Sigmoid colon (tissue), 6 donors: ENCODE measurements at regions not wholly inside any gene's neighbourhood (a gene's known extent, or its start where the extent isn't known, plus 50 kb on each side); places are given as distances from the start of the nearest gene placed in this dataset.

Experiments
- DNase-seq: peaks from one replicate; pipeline ENCODE4 v3.0.0-alpha.2; 2019
- H3K27ac ChIP-seq, 4 donors: fragments of 200-600 bp; sonication (generic); one replicate each; pipeline ENCODE4 v1.5.1; 2016 to 2019; ENCODE audit warnings: mild to moderate bottlenecking in 1 of 4
- H3K27me3 ChIP-seq, 3 donors: fragments of 200-600 bp; sonication (generic); one replicate each; pipeline ENCODE4 v1.5.1; 2019; ENCODE audit warnings: mild to moderate bottlenecking in 1 of 3
- H3K36me3 ChIP-seq, 4 donors: fragments of 200-600 bp; sonication (generic); one replicate each; pipeline ENCODE4 v1.5.1; 2016 to 2019
- H3K4me1 ChIP-seq, 4 donors: fragments of 200-600 bp; sonication (generic); one replicate each; pipeline ENCODE4 v1.5.1; 2017 to 2019
- H3K4me3 ChIP-seq, 4 donors: fragments of 200-600 bp; sonication (generic); one replicate each; pipeline ENCODE4 v1.5.1; 2017 to 2019; ENCODE audit warnings: mild to moderate bottlenecking in 2 of 4, moderate library complexity in 1 of 4
- H3K9me3 ChIP-seq, 4 donors: fragments of 200-600 bp in 3 of 4; sonication (generic) in 3 of 4; one replicate each; pipeline versions ENCODE4 v1.5.1 to v1.6.1; 2013 to 2019
- CTCF ChIP-seq, 4 experiments: fragments of 450-650 bp in 3 of 4; fragments of 200-600 bp in 1 of 4; IDR thresholded peaks; one replicate each; pipeline ENCODE4 v1.5.1; 2016 to 2019; ENCODE audit warnings: antibody characterized with exemption in 4 of 4, mild to moderate bottlenecking in 3 of 4, moderate library complexity in 2 of 4
- EP300 ChIP-seq, 4 donors: sonication (generic); formaldehyde crosslinking; IDR thresholded peaks; one replicate each; pipeline ENCODE4 v1.6.1; 2017; ENCODE audit warnings: antibody characterized with exemption in 4 of 4
- POLR2A ChIP-seq, 2 donors: fragments of 450-650 bp; IDR thresholded peaks; one replicate each; pipeline ENCODE4 v1.6.1; 2016; ENCODE audit warnings: antibody characterized with exemption in 2 of 2, mild to moderate bottlenecking in 2 of 2, moderate library complexity in 2 of 2
- POLR2AphosphoS5 ChIP-seq, 4 donors: sonication (generic); formaldehyde crosslinking; IDR thresholded peaks; one replicate each; pipeline ENCODE4 v1.6.1; 2017; ENCODE audit warnings: antibody characterized with exemption in 4 of 4
- WGBS, 2 donors: extraction: QIAGEN DNeasy Blood & Tissue Kit; methylation state at CpG; one replicate each; pipeline ENCODE4 v1.1.7; 2013; 5-methylcytosine and 5-hydroxymethylcytosine counted together
- intact Hi-C: fragments of 100-400 bp; cut with DNase I; formaldehyde crosslinking; loops from one replicate; pipeline ENCODE4 v1.15.1; 2023
- donor health status: healthy with polysubstance abuse.
- donor health status: healthy.

DNA sequence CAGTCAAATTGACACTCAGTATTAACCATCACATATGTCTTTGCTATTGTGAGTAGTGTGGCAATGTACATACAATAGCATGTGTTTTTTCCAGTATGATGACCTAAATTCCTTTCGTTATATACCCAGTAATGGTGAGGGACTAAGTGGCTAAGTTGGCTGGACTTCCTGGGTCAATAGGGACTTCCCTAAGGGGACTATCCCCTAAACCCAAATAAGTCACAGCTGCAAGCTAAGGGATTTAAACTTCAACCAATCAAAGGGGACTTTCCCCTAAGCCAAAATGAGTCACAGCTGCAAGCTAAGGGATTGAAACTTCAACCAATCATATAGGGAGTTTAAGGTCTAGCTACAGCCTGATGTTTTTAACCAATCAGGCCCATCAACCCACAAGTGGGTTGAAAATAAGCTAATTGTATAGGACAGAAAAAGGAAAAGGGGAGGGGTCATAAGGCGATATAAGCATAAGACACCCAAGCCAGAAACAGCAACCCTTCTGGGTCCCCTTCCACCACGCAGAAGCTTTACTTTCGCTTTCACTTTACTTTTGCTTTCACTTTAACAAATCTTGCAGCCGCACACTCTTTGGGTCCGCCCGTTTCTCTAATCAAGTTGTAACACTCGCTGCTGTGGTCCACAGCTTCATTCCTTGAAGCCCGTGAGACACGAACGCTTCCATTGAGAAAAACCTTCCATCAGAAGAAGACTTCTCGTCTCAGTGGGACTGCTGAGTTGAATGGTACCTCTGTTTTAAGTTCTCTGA lies 404.4 kb downstream of the FLRT2 start:
- intact Hi-C loops = no loop called here
- H3K9me3 ChIP-seq = peaks cover 0 to 11% (median 1%) of the 10 kb centered on the region in 4 donors
- peak; percentile 61 for DNase-seq
- peak overlapping the region; percentile 19 to 38 (median 34) for H3K4me3 ChIP-seq
- H3K36me3 ChIP-seq = no peaks in the 10 kb centered on the region
- peak overlapping the region; percentile 3 to 32 (median 9) for H3K27ac ChIP-seq
- H3K4me1 ChIP-seq = no peaks in the 10 kb centered on the region
- H3K27me3 ChIP-seq = no peaks in the 10 kb centered on the region
- TF ChIP-seq EP300 (IDR thresholded peaks at IDR 0.05) = no peak
- no peak for TF ChIP-seq POLR2A (IDR thresholded peaks at IDR 0.05)
- TF ChIP-seq CTCF (IDR thresholded peaks at IDR 0.05) = no peak
- TF ChIP-seq POLR2AphosphoS5 (IDR thresholded peaks at IDR 0.05) = no peak
- WGBS, 2 donors = 49 to 75% methylated on average over 12 of the region's 12 CpGs

- no peaks in the 10 kb centered on the region for H3K4me1 ChIP-seq
- intact Hi-C loops = no loop called here
- TF ChIP-seq EP300 (IDR thresholded peaks at IDR 0.05) (no peak), POLR2AphosphoS5 (IDR thresholded peaks at IDR 0.05) (no peak), CTCF (IDR thresholded peaks at IDR 0.05) (no peak), POLR2A (IDR thresholded peaks at IDR 0.05) (no peak)
- no peak overlapping the region for H3K27ac ChIP-seq
- 67 to 83% methylated on average over 3 of the region's 3 CpGs for WGBS, 2 donors
- no peak for DNase-seq
- H3K4me3 ChIP-seq = no peak overlapping the region
- no peaks in the 10 kb centered on the region for H3K27me3 ChIP-seq
- no peaks in the 10 kb centered on the region for H3K36me3 ChIP-seq
- H3K9me3 ChIP-seq = no peaks in the 10 kb centered on the region
These were observed 391.3 kb downstream of the FLRT2 start for GRCh38 chr14:85921241-85921640.

- H3K27me3 ChIP-seq = no peaks in the 10 kb centered on the region
- intact Hi-C loops = no loop called here
- H3K27ac ChIP-seq = no peak overlapping the region
- no peaks in the 10 kb centered on the region for H3K36me3 ChIP-seq
- no peaks in the 10 kb centered on the region for H3K4me1 ChIP-seq
- TF ChIP-seq POLR2A (IDR thresholded peaks at IDR 0.05) (no peak), EP300 (IDR thresholded peaks at IDR 0.05) (no peak), CTCF (IDR thresholded peaks at IDR 0.05) (no peak), POLR2AphosphoS5 (IDR thresholded peaks at IDR 0.05) (no peak)
- no peaks in the 10 kb centered on the region for H3K9me3 ChIP-seq
- H3K4me3 ChIP-seq = no peak overlapping the region
- DNase-seq = no peak
- 88 to 93% methylated on average over 4 of the region's 4 CpGs for WGBS, 2 donors
These were observed 387.8 kb downstream of the FLRT2 start for GRCh38 chr14:85917716-85918115.

DNA sequence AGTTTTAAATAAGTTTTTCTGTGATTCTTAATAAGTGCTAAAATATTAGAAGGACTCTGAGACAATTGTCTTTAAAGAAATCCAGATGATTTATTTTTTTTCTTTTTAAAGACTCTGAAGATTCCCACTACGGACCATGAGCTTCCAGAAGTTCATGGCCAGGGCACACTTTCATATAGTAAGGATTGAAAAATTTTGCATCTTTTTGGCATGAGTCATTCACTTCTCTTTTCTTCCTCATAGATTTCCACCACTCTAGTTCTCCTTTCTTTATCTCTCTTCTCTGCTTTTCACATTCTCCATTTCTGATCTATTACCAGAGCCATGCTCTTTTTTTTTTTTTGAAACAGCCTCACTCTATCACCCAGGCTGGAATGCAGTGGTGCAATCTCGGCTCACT lies 385.8 kb downstream of the FLRT2 start:
- TF ChIP-seq POLR2A (IDR thresholded peaks at IDR 0.05) = no peak
- no peak for TF ChIP-seq CTCF (IDR thresholded peaks at IDR 0.05)
- TF ChIP-seq POLR2AphosphoS5 (IDR thresholded peaks at IDR 0.05) = no peak
- TF ChIP-seq EP300 (IDR thresholded peaks at IDR 0.05) = no peak
- H3K27me3 ChIP-seq = no peaks in the 10 kb centered on the region
- no peaks in the 10 kb centered on the region for H3K4me1 ChIP-seq
- DNase-seq = no peak
- WGBS, 2 donors = 74 to 81% methylated on average over 2 of the region's 2 CpGs
- no peaks in the 10 kb centered on the region for H3K36me3 ChIP-seq
- peaks cover 0 to 2% (median 0%) of the 10 kb centered on the region in 4 donors for H3K9me3 ChIP-seq
- no peak overlapping the region for H3K27ac ChIP-seq
- intact Hi-C loops = no loop called here
- no peak overlapping the region for H3K4me3 ChIP-seq

DNA sequence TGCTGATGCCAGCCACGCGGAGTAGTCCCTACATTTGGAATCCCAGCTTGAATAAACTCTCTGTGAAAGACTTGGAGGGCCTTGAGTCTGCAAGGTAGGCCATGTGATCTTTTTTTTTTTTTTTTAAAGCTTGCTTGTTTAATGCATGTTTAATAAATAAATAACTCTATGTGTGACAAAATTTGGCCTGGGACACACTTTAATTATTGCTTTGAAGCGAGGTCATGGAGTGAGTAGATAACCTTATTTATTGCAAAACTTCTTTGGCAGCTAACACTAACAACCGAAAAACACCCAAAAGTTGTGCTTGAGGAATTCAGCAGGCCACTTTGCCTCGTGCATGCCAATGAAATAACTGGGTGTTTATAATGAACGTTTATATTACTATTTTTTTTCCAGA lies 382.2 kb downstream of the FLRT2 start:
- intact Hi-C loops = no loop called here
- H3K4me1 ChIP-seq = no peaks in the 10 kb centered on the region
- TF ChIP-seq POLR2A (IDR thresholded peaks at IDR 0.05) = no peak
- H3K27me3 ChIP-seq = no peaks in the 10 kb centered on the region
- H3K9me3 ChIP-seq = peaks cover 0 to 2% (median 0%) of the 10 kb centered on the region in 4 donors
- H3K4me3 ChIP-seq = no peak overlapping the region
- no peak for DNase-seq
- no peak overlapping the region for H3K27ac ChIP-seq
- 82% methylated on average over 6 of the region's 6 CpGs for WGBS, 2 donors
- no peaks in the 10 kb centered on the region for H3K36me3 ChIP-seq
